Stimulated activated CD4-positive, alpha-beta T cell treated with anti-CD3 and anti-CD28 coated beads, Interleukin-15, amount 100 ng/mL, for 48 hours (primary cell): ENCODE measurements at regions not wholly inside any gene's neighbourhood (a gene's known extent, or its start where the extent isn't known, plus 50 kb on each side); places are given as distances from the start of the nearest gene placed in this dataset.

ENCODE experiments used
- DNase-seq, 2 donors: peaks; one replicate each; pipeline ENCODE4 v3.0.0-alpha.2; 2020; ENCODE audit warnings: low read depth in 2 of 2

DNA sequence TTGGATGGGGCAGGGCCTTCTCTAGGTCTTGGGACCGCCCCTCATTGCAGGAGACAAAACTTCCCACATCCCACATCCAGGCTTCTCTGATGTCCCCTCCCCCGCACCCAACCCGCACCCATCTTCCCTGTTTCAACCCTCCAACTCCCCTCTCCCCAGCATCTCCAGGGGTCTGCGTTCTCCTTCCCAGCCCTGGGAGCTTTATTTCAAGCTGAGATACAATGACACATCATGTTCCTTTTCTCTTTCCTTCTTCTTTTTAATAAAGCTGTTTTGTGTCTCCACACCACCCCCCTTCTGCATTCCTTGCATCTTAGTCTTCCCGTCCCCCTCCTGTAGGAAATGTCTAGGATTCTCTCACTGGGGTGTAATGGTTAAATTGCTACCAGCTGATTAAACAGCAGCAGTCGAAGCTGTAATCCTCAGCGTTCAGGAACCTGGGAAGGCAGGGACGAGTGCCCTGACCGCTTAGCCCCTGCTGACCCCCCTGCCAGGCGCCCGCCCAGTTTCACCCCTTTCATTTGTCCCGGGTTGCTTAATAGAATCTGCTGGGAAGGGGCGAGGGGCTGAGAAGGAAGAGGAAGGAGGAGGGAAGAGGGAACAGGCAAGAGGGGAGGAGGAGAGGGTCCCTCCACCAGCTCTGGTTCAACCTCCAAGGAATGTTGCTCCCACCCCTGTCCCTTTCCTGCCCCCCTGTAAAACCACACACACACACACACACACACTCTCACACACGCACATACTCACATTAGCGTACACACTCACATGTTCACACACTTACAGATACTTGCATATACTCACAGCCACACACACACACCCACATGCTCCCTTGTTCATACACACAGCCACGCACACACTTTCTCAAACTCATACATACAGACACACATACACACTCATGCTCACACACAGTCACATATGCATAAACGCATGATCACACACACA is 104.5 kb upstream of the MED13L start:
- no peak for DNase-seq

DNA sequence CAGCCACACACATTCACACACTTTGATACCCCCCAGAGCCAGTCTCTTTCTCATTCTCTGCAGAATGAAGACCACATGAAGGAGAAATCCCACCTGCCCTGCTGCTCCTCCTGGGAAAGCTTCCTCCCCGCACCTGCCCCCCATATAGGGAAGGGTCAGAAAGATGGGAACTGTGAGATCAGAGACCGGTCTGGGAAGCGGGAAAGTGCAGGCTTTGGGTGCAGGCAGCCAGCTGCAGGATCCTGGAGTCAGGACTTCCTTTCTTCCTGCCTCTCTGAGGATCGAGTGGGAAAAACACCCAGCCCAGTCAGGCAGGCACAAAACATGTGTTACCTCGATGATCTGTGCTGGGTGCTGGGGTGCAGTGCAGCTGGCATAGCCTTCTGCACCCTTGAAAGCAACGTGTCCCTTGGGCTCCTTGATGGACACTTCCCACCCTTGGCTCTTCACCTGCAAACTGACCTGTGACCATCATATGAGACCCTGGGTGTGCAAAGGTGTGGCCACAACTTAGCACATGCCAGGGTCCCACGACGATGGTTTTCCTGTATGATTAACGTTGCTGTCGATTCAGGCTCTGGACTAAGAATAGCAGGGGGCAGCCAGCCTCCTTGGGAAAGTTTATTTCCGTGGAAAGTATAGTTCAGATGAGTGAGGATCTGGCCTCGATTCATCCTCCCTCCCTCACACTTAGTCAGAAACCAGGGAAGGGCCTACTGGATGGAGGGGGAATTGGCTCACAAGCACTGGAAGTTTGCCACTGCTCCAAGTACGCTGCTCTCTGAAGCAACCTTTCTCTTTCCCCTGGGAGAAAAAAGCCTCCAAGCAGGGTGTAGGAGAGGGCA is 105.4 kb upstream of the MED13L start:
- no peak for DNase-seq

- DNase-seq = no peak
These were observed 106.7 kb upstream of the MED13L start for GRCh38 chr12:116384175-116384574.

- DNase-seq = no peak
These were observed 107.4 kb upstream of the MED13L start for GRCh38 chr12:116384691-116385485.

DNA sequence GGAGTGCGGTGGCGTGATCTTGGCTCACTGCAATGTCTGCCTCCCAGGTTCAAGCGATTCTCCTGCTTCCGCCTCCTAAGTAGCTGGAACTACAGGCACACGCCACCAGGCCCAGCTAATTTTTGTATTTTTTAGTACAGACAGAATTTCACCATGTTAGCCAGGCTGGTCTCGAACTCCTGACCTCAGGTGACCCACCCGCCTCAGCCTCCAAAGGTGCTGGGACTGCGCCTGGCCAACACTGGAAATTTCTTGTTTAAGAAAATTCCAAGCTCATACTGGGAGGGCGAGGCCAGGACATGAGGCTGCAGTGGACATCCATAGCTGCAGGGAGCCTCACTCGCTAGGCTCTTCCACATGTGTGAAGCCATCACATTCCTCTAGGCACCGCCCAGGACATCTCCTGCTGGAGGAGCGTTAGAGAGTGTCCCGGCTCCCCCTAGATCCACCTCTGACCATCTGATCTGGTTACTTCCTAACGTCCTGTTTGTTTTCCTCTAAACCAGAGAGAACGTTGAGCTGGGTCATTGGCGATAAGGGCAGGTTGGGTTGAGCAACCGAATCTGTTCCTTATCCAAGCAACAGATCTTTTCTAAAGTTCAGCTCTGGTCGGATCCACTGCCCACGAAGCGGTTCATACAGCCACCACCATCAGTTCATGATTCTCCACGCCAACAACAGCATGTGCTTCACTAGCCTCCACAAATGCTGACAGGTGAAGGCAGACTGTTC is 108.2 kb upstream of the MED13L start:
- no peak for DNase-seq

GRCh38 chr12:116389326-116389725 is 111.8 kb upstream of the MED13L start:
- DNase-seq = no peak

- DNase-seq = no peak
These were observed 112.5 kb upstream of the MED13L start for GRCh38 chr12:116389990-116390389.

- no peak for DNase-seq
These were observed 113.2 kb upstream of the MED13L start for GRCh38 chr12:116390401-116391335.

DNA sequence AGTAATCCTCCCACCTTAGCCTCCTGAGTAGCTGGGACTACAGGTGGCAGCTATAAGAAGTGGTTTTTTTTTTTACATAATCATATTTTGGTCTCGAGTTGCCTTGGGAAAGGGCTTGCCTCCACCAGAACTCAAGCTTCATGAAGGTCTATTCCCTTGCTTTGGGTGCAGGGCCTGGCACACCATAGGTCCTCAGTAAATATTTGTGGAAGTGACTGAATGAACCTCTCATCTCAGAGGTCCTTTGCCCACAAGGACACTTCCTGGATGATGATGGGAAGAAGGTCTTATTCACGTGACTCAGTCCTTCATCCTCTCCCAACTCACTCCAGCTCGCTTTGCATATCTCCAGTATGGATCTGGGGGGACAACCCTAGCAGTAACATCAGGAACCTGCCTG is 114.0 kb upstream of the MED13L start:
- DNase-seq = no peak

GRCh38 chr12:116392061-116392460 is 114.6 kb upstream of the MED13L start:
- DNase-seq = no peak

DNA sequence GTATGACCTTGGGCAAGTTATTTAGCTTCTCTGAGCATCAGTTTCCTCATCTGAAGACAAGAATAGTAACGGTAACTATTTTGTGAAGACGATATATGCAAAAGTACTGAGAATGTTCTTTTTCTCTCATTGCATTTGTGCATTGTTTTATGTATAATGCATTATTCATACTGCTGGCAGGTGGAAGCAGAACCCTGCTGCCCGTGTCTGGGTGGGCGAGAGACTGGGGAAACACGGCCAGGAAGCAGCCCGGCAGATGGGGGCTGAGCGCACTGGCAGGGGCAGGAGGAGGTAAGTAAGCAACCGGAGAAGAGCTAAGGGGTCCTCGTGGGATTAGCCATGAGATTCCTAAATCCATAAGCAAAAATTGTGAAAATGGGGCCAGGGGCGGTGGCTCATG is 115.8 kb upstream of the MED13L start:
- no peak for DNase-seq

- DNase-seq = no peak
These were observed 116.6 kb upstream of the MED13L start for GRCh38 chr12:116393859-116394650.

DNA sequence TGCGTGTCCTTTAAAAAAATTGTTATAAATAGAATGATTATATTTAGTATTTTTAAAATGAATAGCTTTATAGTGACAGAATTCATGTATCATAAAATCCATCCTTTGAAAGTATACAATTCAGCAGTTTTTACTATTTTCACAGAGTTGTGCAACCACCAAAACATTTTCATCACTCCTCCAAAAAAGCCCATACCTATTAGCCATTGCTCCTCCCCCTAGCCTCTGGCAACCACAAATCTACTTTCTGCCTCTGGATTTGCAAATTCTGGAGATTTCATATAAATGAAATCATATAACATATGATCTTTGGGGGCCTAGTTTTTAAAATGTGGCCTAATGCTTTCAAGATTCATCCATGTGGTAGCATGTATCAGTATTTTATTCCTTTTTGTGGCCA is 117.9 kb upstream of the MED13L start:
- DNase-seq = no peak

- no peak for DNase-seq
These were observed 119.7 kb upstream of the MED13L start for GRCh38 chr12:116397148-116397547.

- DNase-seq = no peak
These were observed 120.7 kb upstream of the MED13L start for GRCh38 chr12:116398193-116398592.

- DNase-seq = no peak
These were observed 121.6 kb upstream of the MED13L start for GRCh38 chr12:116399055-116399454.

GRCh38 chr12:116400636-116401372 is 123.3 kb upstream of the MED13L start:
- no peak for DNase-seq

GRCh38 chr12:116401565-116401964 is 124.1 kb upstream of the MED13L start:
- DNase-seq = no peak
